D721Med (cell line): ENCODE measurements at regions not wholly inside any gene's neighbourhood (a gene's known extent, or its start where the extent isn't known, plus 50 kb on each side); places are given as distances from the start of the nearest gene placed in this dataset.

Experiments
- DNase-seq: peaks from one replicate; pipeline ENCODE4 v3.0.0; 2011; ENCODE audit warnings: low spot score; ENCODE audit not compliant: insufficient read length
- FAIRE-seq: peaks from 2 replicates; lab custom pipeline; 2011; peaks lifted over from hg19 to GRCh38; lab: Jason Lieb, UNC
- CTCF ChIP-seq: IDR thresholded peaks from 2 replicates; pipeline ENCODE4 v1.5.1; 2012; ENCODE audit warnings: mild to moderate bottlenecking, control low read depth; ENCODE audit not compliant: insufficient read depth; ENCODE audit errors: missing control alignments

GRCh38 chr9:99389087-99390033, 167.3 kb downstream of the SEC61B start:
- FAIRE-seq (no peak), DNase-seq (no peak)
- no peak for TF ChIP-seq CTCF

DNA sequence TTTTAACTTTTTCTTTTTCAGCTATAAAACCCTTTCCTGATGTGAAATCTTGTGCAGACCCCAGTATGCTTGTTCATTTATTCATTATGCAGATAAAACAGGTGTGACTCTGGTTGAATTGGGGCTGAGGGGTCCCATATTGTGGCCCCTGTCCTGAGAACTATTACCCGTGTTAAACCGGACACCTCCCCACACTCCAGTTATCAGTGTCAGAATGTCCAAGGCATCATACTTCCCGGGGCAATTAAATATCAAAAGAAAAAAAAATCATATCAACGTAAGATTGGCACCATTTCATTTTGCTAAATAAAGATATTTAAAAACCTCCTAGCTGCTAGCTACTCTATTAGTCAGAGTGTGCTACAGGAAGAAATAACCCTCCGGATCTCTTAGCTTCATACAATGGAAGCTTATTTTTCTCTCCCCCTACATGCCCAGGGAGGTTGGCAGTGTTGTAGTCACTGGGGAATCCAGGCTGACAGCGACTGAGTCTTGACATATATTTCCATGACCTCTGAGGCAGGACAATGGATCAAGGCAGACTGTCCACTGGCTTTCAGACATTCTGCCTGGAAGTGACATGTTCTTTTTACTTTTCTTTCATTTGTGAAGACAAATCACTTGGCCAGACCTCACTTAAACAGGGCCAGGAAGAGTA, 170.0 kb downstream of the SEC61B start:
- TF ChIP-seq CTCF = no peak
- DNase-seq (no peak), FAIRE-seq (no peak)

GRCh38 chr9:99392986-99393385, 170.9 kb downstream of the SEC61B start:
- TF ChIP-seq CTCF = no peak
- DNase-seq (no peak), FAIRE-seq (no peak)

DNA sequence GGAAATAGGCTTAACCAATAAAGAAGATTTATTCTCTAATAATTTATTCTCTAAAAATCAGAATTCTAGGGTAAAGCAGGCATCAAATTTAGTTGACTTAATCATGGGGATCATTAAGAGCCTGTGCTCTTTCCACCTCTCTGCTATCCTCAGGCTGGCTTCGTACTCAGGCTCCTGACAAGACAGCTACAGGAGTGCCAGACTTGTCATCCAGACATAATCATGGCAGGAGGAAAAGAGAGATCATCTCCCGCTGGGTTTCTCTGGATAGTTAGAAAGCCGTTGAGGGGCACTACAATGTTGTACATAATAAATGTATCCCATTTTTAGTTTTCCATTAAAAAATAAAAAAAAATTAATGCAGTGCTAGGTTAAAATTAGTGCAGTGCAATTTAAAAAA, 171.9 kb downstream of the SEC61B start:
- DNase-seq (peak; percentile 42), FAIRE-seq (no peak)
- no peak for TF ChIP-seq CTCF

- no peak for DNase-seq
- no peak for FAIRE-seq
- TF ChIP-seq CTCF = no peak
Observed at GRCh38 chr9:99398241-99398640, 176.2 kb downstream of the SEC61B start.

GRCh38 chr9:99399474-99399873, 177.4 kb downstream of the SEC61B start:
- no peak for TF ChIP-seq CTCF
- no peak for FAIRE-seq

More at GRCh38 chr9:99399474-99399873, 177.4 kb downstream of the SEC61B start:
- DNase-seq = no peak
